ENCODE measurements at regions not wholly inside any gene's neighbourhood (a gene's known extent, or its start where the extent isn't known, plus 50 kb on each side); places are given as distances from the start of the nearest gene placed in this dataset.
A peak's percentile ranks its signal among the peaks of the same experiment; 100 is the strongest.
"Not testable (repeated sequence)": the region's sequence is repeated elsewhere in the genome, so short reads cannot be mapped to it uniquely, and the experiment has no call there.

DNA sequence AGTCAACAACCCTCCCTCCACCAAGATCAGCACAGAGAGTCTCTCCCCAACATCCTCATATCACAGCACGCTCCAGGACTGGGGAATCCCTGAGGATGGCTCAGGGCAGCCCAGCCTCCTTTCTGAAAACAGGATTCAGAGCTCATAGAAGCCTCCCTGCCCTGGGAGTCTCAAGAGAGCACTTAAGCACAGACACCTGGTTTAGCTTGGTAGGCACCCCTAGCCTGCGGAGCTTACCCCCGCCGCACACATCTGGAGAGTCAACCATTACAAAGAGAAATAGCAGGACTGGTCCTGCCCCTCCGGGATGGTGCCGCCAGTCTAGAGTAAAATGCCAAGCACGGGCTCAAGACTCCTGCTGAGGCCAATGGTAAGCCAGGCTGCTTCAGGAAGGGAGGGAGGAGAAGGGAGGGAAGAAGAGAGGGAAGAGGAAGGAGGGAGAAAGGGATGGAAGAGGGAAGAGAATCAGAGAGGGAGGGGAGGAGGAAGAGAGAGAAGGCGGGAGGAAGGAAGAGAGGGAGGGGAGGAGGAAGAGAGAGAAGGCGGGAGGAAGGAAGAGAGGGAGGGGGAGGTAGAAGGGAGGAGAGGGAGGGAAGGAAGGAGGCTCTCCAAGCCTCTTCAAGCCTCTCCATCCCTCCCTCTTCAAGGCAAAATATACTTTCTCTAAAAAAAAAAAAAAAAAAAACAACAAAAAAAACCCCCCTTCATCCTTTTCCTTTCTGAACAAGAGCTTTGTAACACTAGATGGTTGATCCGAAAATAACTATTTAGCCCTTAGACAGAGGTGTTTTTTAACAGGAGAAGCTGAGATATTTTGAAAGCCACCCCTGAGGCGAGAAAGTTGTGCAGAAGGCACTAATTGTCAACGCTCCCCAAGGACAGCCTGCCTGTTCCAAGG is 278.6 kb upstream of the TLE3 start:
- DNase-seq (ENCODE audit: low spot score), result no peak
- in situ Hi-C loops (cut with MboI; ENCODE audit: low pct_unique_long_range_greater_than_20kb, low sequenced_read_pairs, unreplicated experiment), result no loop called here
- TF ChIP-seq, protein P1, sequence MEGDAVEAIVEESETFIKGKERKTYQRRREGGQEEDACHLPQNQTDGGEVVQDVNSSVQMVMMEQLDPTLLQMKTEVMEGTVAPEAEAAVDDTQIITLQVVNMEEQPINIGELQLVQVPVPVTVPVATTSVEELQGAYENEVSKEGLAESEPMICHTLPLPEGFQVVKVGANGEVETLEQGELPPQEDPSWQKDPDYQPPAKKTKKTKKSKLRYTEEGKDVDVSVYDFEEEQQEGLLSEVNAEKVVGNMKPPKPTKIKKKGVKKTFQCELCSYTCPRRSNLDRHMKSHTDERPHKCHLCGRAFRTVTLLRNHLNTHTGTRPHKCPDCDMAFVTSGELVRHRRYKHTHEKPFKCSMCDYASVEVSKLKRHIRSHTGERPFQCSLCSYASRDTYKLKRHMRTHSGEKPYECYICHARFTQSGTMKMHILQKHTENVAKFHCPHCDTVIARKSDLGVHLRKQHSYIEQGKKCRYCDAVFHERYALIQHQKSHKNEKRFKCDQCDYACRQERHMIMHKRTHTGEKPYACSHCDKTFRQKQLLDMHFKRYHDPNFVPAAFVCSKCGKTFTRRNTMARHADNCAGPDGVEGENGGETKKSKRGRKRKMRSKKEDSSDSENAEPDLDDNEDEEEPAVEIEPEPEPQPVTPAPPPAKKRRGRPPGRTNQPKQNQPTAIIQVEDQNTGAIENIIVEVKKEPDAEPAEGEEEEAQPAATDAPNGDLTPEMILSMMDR (IDR thresholded peaks at IDR 0.05; ENCODE audit: extremely low read depth, insufficient read depth, missing control alignments), result no peak

DNA sequence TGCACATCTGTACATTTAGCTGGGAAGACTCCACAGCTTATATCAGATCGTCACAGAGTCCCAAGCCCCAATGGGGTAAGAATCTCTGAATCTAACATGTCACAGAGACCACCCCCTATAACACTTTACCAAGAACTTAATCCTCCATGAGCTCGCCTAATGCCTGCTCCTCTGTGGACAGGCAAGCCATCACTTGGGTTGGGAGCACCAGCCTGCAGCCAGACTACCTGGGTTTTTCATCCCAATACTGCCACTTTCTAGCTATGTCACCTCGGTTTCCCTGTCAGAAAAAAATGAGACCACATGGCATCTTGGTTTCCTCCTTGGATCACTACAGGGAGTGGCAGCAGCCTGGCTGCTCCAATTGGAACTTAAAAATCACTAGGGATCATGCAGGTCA is 277.9 kb upstream of the TLE3 start:
- DNase-seq (ENCODE audit: low spot score), result no peak
- in situ Hi-C loops (cut with MboI; ENCODE audit: low pct_unique_long_range_greater_than_20kb, low sequenced_read_pairs, unreplicated experiment), result no loop called here
- TF ChIP-seq, protein P1 (IDR thresholded peaks at IDR 0.05; ENCODE audit: extremely low read depth, insufficient read depth, missing control alignments), result no peak

DNA sequence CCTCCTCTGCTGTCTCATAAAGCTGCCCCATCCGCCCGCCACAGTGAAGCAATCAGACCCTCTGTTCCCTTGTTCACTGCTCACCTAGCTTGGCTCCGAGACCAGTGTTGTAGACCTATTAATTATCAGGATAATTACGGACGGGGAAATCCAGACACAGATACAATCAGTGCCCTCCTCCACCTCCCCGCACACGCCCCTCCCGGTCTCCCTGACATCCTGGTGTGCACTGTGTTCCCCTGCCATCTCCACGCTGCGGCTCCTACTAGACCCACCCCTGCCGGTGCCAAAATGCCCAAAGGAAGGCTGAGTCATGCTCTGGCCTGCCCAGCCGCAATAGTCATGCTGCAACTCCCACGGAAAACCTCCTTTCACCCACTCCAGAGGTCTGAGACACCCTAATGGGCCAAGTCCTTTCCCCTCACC is 277.3 kb upstream of the TLE3 start:
- TF ChIP-seq, protein P1 (IDR thresholded peaks at IDR 0.05; ENCODE audit: extremely low read depth, insufficient read depth, missing control alignments), result no peak
- in situ Hi-C loops (cut with MboI; ENCODE audit: low pct_unique_long_range_greater_than_20kb, low sequenced_read_pairs, unreplicated experiment), result no loop called here

DNA sequence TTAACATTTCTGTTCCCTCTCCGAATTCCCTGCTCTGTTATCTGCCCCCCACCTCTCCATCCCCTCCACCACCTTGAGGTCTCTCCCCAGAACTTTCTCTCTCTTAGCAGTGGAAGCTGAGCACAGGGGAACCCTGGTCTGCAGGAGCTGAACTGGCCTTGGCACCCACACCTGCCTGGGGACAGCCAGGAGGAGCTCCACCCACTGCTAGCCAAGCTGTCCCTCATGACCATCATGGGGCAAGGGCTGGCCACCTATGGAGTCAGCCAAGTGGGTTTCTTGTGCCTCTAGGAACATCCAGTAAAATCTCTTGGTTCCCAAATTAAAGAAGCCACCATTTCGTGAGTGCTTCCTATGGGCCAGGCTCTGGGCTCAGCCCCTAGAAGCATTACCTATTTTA is 276.4 kb upstream of the TLE3 start:
- no peak for DNase-seq (ENCODE audit: low spot score)
- in situ Hi-C loops (cut with MboI; ENCODE audit: low pct_unique_long_range_greater_than_20kb, low sequenced_read_pairs, unreplicated experiment), result no loop called here
- TF ChIP-seq, protein P1 (IDR thresholded peaks at IDR 0.05; ENCODE audit: extremely low read depth, insufficient read depth, missing control alignments), result no peak

More for the DNA sequence above, 277.3 kb upstream of the TLE3 start:
- DNase-seq (ENCODE audit: low spot score), result no peak

DNA sequence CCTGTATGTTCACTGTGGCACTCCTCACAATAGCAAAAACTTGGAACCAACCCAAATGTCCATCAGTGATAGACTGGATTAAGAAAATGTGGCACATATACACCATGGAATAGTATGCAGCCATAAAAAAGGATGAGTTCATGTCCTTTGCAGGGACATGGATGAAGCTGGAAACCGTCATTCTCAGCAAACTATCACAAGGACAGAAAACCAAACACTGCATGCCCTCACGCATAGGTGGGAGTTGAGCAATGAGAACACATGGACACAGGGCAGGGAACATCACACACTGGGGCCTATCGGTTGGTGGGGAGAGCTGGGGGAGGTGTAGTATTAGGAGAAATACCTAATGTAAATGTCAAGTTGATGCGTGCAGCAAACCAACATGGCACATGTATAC is 275.7 kb upstream of the TLE3 start:
- in situ Hi-C loops (cut with MboI; ENCODE audit: low pct_unique_long_range_greater_than_20kb, low sequenced_read_pairs, unreplicated experiment); DNase-seq (ENCODE audit: low spot score): not testable (repeated sequence)

DNA sequence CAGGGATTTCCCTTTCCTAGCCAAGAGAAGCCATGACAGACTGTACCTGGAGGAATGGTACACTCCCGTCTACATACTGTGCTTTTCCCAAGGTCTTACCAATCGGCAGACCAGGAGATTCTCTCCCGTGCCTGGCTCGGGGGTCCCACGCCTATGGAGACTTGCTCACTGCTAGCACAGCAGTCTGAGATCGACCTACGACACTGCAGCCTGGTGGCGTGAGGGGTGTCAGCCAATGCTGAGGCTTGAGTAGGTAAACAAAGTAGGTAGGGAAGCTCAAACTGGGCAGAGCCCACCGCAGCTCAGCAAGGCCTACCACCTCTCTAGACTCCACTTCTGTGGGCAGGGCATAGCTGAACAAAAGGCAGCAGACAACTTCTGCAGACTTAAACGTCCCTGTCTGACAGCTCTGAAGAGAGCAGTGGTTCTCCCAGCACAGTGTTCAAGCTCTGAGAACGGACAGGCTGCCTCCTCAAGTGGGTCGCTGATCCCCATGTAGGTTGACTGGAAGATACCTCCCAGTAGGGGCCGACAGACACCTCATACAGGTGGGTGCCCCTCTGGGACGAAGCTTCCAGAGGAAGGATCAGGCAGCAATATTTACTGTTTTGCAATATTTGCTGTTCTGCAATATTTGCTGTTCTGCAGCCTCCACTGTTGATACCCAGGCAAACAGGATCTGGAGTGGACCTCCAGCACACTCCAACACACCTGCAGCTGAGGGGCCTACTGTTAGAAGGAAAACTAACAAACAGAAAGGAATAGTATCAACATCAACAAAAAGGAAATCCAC is 270.4 kb upstream of the TLE3 start:
- in situ Hi-C loops (cut with MboI; ENCODE audit: low pct_unique_long_range_greater_than_20kb, low sequenced_read_pairs, unreplicated experiment); DNase-seq (ENCODE audit: low spot score): not testable (repeated sequence)

DNA sequence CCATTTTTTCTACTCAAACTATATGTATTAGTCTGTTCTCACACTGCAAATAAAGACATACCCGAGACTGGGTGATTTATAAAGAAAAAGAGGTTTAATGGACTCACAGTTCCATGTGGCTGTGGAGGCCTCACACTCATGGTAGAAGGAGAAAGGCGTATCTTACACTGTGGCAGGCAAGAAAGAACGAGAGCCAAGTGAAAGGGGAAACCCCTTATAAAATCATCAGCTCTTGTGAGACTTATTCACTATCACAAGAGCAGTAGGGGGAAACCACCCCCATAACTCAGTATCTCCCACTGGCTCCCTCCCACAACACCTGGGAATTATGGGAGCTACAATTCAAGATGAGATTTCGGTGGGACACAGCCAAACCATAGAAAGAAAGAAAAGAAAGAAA is 266.3 kb upstream of the TLE3 start:
- in situ Hi-C loops (cut with MboI; ENCODE audit: low pct_unique_long_range_greater_than_20kb, low sequenced_read_pairs, unreplicated experiment); DNase-seq (ENCODE audit: low spot score): not testable (repeated sequence)

DNA sequence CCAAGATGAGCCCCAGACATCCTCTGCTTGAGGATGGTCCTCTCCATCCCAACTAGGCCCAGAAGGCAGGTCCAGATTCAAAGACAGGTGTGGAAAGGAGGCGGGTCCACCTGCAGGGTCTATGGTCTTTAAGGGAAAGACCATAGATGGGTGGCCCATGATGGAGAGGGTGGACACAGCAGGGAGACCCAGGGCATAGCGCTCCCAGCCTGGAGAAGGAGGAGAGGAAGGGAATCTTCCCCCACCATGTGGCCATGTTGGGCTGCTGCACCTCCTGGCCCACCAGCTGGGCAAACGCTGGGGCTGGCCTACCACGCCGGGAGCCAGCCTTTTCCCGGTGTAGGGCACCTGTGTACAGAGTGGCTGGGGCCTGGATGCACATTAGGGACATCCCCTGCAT is 265.2 kb upstream of the TLE3 start:
- TF ChIP-seq, protein P1 (IDR thresholded peaks at IDR 0.05; ENCODE audit: extremely low read depth, insufficient read depth, missing control alignments), result peak; percentile 61
- no peak for DNase-seq (ENCODE audit: low spot score)
- in situ Hi-C loops (cut with MboI; ENCODE audit: low pct_unique_long_range_greater_than_20kb, low sequenced_read_pairs, unreplicated experiment), result no loop called here

Data from GM13977 (cell line).